ENCODE measurements at regions not wholly inside any gene's neighbourhood (a gene's known extent, or its start where the extent isn't known, plus 50 kb on each side); places are given as distances from the start of the nearest gene placed in this dataset.
"Not testable (repeated sequence)": the region's sequence is repeated elsewhere in the genome, so short reads cannot be mapped to it uniquely, and the experiment has no call there.

GRCh38 chr2:122033778-122034177, 278.3 kb downstream of the TSN start:
- H3K27me3 ChIP-seq (ENCODE audit: control insufficient read depth in 2 of 2, insufficient read depth in 1 of 2, low read length in 1 of 2): no peaks in the 10 kb centered on the region
- 91% methylated on average over 3 of the region's 3 CpGs for WGBS
- H3K4me3 ChIP-seq (ENCODE audit: low read length in 2 of 2): no peak overlapping the region
- DNase-seq (ENCODE audit: low read depth in 6 of 9, low spot score in 9 of 9): no peak
- no peaks in the 10 kb centered on the region for H3K36me3 ChIP-seq (ENCODE audit: control insufficient read depth in 2 of 2, insufficient read depth in 2 of 2, low read length in 1 of 2)
- peak overlapping the region in 1 of 2 donors; percentile 66 for H3K27ac ChIP-seq (ENCODE audit: low read depth in 1 of 2, low read length in 1 of 2)
- H3K4me1 ChIP-seq (ENCODE audit: control insufficient read depth in 2 of 2, insufficient read depth in 2 of 2, low read length in 2 of 2): peaks cover 12 to 49% of the 10 kb centered on the region in 2 donors
- no peaks in the 10 kb centered on the region for H3K9me3 ChIP-seq (ENCODE audit: control insufficient read depth in 2 of 2, insufficient read depth in 1 of 2, low read length in 1 of 2)

- peak overlapping the region in 1 of 2 donors; percentile 66 for H3K27ac ChIP-seq (ENCODE audit: low read depth in 1 of 2, low read length in 1 of 2)
- H3K4me1 ChIP-seq (ENCODE audit: control insufficient read depth in 2 of 2, insufficient read depth in 2 of 2, low read length in 2 of 2): peaks cover 12 to 44% of the 10 kb centered on the region in 2 donors
- WGBS: 68% methylated on average over 5 of the region's 5 CpGs
- H3K9me3 ChIP-seq (ENCODE audit: control insufficient read depth in 2 of 2, insufficient read depth in 1 of 2, low read length in 1 of 2): no peaks in the 10 kb centered on the region
- H3K36me3 ChIP-seq (ENCODE audit: control insufficient read depth in 2 of 2, insufficient read depth in 2 of 2, low read length in 1 of 2): no peaks in the 10 kb centered on the region
- no peak for DNase-seq (ENCODE audit: low read depth in 6 of 9, low spot score in 9 of 9)
- no peak overlapping the region for H3K4me3 ChIP-seq (ENCODE audit: low read length in 2 of 2)
- H3K27me3 ChIP-seq (ENCODE audit: control insufficient read depth in 2 of 2, insufficient read depth in 1 of 2, low read length in 1 of 2): no peaks in the 10 kb centered on the region
These were observed 278.9 kb downstream of the TSN start for GRCh38 chr2:122034344-122034743.

- Histone ChIP-seq H3K4me3 (ENCODE audit: low read length in 2 of 2) (no peak overlapping the region), H3K36me3 (ENCODE audit: control insufficient read depth in 2 of 2, insufficient read depth in 2 of 2, low read length in 1 of 2) (no peaks in the 10 kb centered on the region), H3K9me3 (ENCODE audit: control insufficient read depth in 2 of 2, insufficient read depth in 1 of 2, low read length in 1 of 2) (no peaks in the 10 kb centered on the region), H3K4me1 (ENCODE audit: control insufficient read depth in 2 of 2, insufficient read depth in 2 of 2, low read length in 2 of 2) (peaks cover 12 to 41% of the 10 kb centered on the region in 2 donors), H3K27me3 (ENCODE audit: control insufficient read depth in 2 of 2, insufficient read depth in 1 of 2, low read length in 1 of 2) (no peaks in the 10 kb centered on the region), H3K27ac (ENCODE audit: low read depth in 1 of 2, low read length in 1 of 2) (peak overlapping the region in 1 of 2 donors; percentile 66)
- peak in 4 of 9 donors; percentile 29 to 62 (median 42) for DNase-seq (ENCODE audit: low read depth in 6 of 9, low spot score in 9 of 9)
- 26% methylated on average over 4 of the region's 4 CpGs for WGBS
These were observed 279.3 kb downstream of the TSN start for GRCh38 chr2:122034777-122035176.

- WGBS: 92% methylated on average over 4 of the region's 4 CpGs
- H3K4me1 ChIP-seq (ENCODE audit: control insufficient read depth in 2 of 2, insufficient read depth in 2 of 2, low read length in 2 of 2): peaks cover 7 to 12% of the 10 kb centered on the region in 2 donors
- H3K27me3 ChIP-seq (ENCODE audit: control insufficient read depth in 2 of 2, insufficient read depth in 1 of 2, low read length in 1 of 2); DNase-seq (ENCODE audit: low read depth in 6 of 9, low spot score in 9 of 9); H3K36me3 ChIP-seq (ENCODE audit: control insufficient read depth in 2 of 2, insufficient read depth in 2 of 2, low read length in 1 of 2); H3K4me3 ChIP-seq (ENCODE audit: low read length in 2 of 2); H3K9me3 ChIP-seq (ENCODE audit: control insufficient read depth in 2 of 2, insufficient read depth in 1 of 2, low read length in 1 of 2); H3K27ac ChIP-seq (ENCODE audit: low read depth in 1 of 2, low read length in 1 of 2): not testable (repeated sequence)
These were observed 283.4 kb downstream of the TSN start for GRCh38 chr2:122038816-122039215.

- Histone ChIP-seq H3K27me3 (ENCODE audit: control insufficient read depth in 2 of 2, insufficient read depth in 1 of 2, low read length in 1 of 2) (no peaks in the 10 kb centered on the region), H3K27ac (ENCODE audit: low read depth in 1 of 2, low read length in 1 of 2) (no peak overlapping the region), H3K36me3 (ENCODE audit: control insufficient read depth in 2 of 2, insufficient read depth in 2 of 2, low read length in 1 of 2) (no peaks in the 10 kb centered on the region), H3K4me3 (ENCODE audit: low read length in 2 of 2) (no peak overlapping the region), H3K9me3 (ENCODE audit: control insufficient read depth in 2 of 2, insufficient read depth in 1 of 2, low read length in 1 of 2) (no peaks in the 10 kb centered on the region), H3K4me1 (ENCODE audit: control insufficient read depth in 2 of 2, insufficient read depth in 2 of 2, low read length in 2 of 2) (no peaks in the 10 kb centered on the region)
- DNase-seq (ENCODE audit: low read depth in 6 of 9, low spot score in 9 of 9): no peak
- 96% methylated on average over 5 of the region's 5 CpGs for WGBS
These were observed 286.0 kb downstream of the TSN start for GRCh38 chr2:122041455-122041854.

- not testable (repeated sequence) for H3K4me3 ChIP-seq (ENCODE audit: low read length in 2 of 2); H3K9me3 ChIP-seq (ENCODE audit: control insufficient read depth in 2 of 2, insufficient read depth in 1 of 2, low read length in 1 of 2); H3K27ac ChIP-seq (ENCODE audit: low read depth in 1 of 2, low read length in 1 of 2); DNase-seq (ENCODE audit: low read depth in 6 of 9, low spot score in 9 of 9); H3K36me3 ChIP-seq (ENCODE audit: control insufficient read depth in 2 of 2, insufficient read depth in 2 of 2, low read length in 1 of 2); H3K27me3 ChIP-seq (ENCODE audit: control insufficient read depth in 2 of 2, insufficient read depth in 1 of 2, low read length in 1 of 2)
- peaks cover 0 to 13% of the 10 kb centered on the region in 2 donors for H3K4me1 ChIP-seq (ENCODE audit: control insufficient read depth in 2 of 2, insufficient read depth in 2 of 2, low read length in 2 of 2)
- WGBS: 99% methylated on average over 12 of the region's 20 CpGs
These were observed 296.2 kb downstream of the TSN start for GRCh38 chr2:122051659-122052058.

- H3K27me3 ChIP-seq (ENCODE audit: control insufficient read depth in 2 of 2, insufficient read depth in 1 of 2, low read length in 1 of 2): no peaks in the 10 kb centered on the region
- WGBS: 33% methylated on average over 4 of the region's 4 CpGs
- DNase-seq (ENCODE audit: low read depth in 6 of 9, low spot score in 9 of 9): peak in 1 of 9 donors; percentile 19
- H3K9me3 ChIP-seq (ENCODE audit: control insufficient read depth in 2 of 2, insufficient read depth in 1 of 2, low read length in 1 of 2): no peaks in the 10 kb centered on the region
- H3K36me3 ChIP-seq (ENCODE audit: control insufficient read depth in 2 of 2, insufficient read depth in 2 of 2, low read length in 1 of 2): no peaks in the 10 kb centered on the region
- no peak overlapping the region for H3K27ac ChIP-seq (ENCODE audit: low read depth in 1 of 2, low read length in 1 of 2)
- no peak overlapping the region for H3K4me3 ChIP-seq (ENCODE audit: low read length in 2 of 2)
- peaks cover 0 to 13% of the 10 kb centered on the region in 2 donors for H3K4me1 ChIP-seq (ENCODE audit: control insufficient read depth in 2 of 2, insufficient read depth in 2 of 2, low read length in 2 of 2)
These were observed 300.1 kb downstream of the TSN start for GRCh38 chr2:122055521-122055931.

GRCh38 chr2:122056853-122057252, 301.4 kb downstream of the TSN start:
- 97% methylated on average over 2 of the region's 2 CpGs for WGBS
- Histone ChIP-seq H3K9me3 (ENCODE audit: control insufficient read depth in 2 of 2, insufficient read depth in 1 of 2, low read length in 1 of 2) (no peaks in the 10 kb centered on the region), H3K4me1 (ENCODE audit: control insufficient read depth in 2 of 2, insufficient read depth in 2 of 2, low read length in 2 of 2) (peaks cover 0 to 16% of the 10 kb centered on the region in 2 donors), H3K27me3 (ENCODE audit: control insufficient read depth in 2 of 2, insufficient read depth in 1 of 2, low read length in 1 of 2) (no peaks in the 10 kb centered on the region), H3K27ac (ENCODE audit: low read depth in 1 of 2, low read length in 1 of 2) (no peak overlapping the region), H3K36me3 (ENCODE audit: control insufficient read depth in 2 of 2, insufficient read depth in 2 of 2, low read length in 1 of 2) (no peaks in the 10 kb centered on the region), H3K4me3 (ENCODE audit: low read length in 2 of 2) (no peak overlapping the region)
- DNase-seq (ENCODE audit: low read depth in 6 of 9, low spot score in 9 of 9): no peak

GRCh38 chr2:122061206-122061605, 305.8 kb downstream of the TSN start:
- H3K4me3 ChIP-seq (ENCODE audit: low read length in 2 of 2): no peak overlapping the region
- H3K27me3 ChIP-seq (ENCODE audit: control insufficient read depth in 2 of 2, insufficient read depth in 1 of 2, low read length in 1 of 2): no peaks in the 10 kb centered on the region
- no peak for DNase-seq (ENCODE audit: low read depth in 6 of 9, low spot score in 9 of 9)
- H3K9me3 ChIP-seq (ENCODE audit: control insufficient read depth in 2 of 2, insufficient read depth in 1 of 2, low read length in 1 of 2): no peaks in the 10 kb centered on the region
- H3K36me3 ChIP-seq (ENCODE audit: control insufficient read depth in 2 of 2, insufficient read depth in 2 of 2, low read length in 1 of 2): no peaks in the 10 kb centered on the region
- no peak overlapping the region for H3K27ac ChIP-seq (ENCODE audit: low read depth in 1 of 2, low read length in 1 of 2)
- 83% methylated on average over 2 of the region's 2 CpGs for WGBS
- H3K4me1 ChIP-seq (ENCODE audit: control insufficient read depth in 2 of 2, insufficient read depth in 2 of 2, low read length in 2 of 2): peaks cover 0 to 3% of the 10 kb centered on the region in 2 donors

GRCh38 chr2:122061831-122062230, 306.4 kb downstream of the TSN start:
- no peak overlapping the region for H3K4me3 ChIP-seq (ENCODE audit: low read length in 2 of 2)
- WGBS: 95% methylated on average over 2 of the region's 2 CpGs

More at GRCh38 chr2:122061831-122062230, 306.4 kb downstream of the TSN start:
- DNase-seq (ENCODE audit: low read depth in 6 of 9, low spot score in 9 of 9): no peak
- Histone ChIP-seq H3K9me3 (ENCODE audit: control insufficient read depth in 2 of 2, insufficient read depth in 1 of 2, low read length in 1 of 2) (no peaks in the 10 kb centered on the region), H3K27ac (ENCODE audit: low read depth in 1 of 2, low read length in 1 of 2) (no peak overlapping the region), H3K4me1 (ENCODE audit: control insufficient read depth in 2 of 2, insufficient read depth in 2 of 2, low read length in 2 of 2) (peaks cover 0 to 3% of the 10 kb centered on the region in 2 donors), H3K36me3 (ENCODE audit: control insufficient read depth in 2 of 2, insufficient read depth in 2 of 2, low read length in 1 of 2) (no peaks in the 10 kb centered on the region), H3K27me3 (ENCODE audit: control insufficient read depth in 2 of 2, insufficient read depth in 1 of 2, low read length in 1 of 2) (no peaks in the 10 kb centered on the region)
